T-helper 2 cell treated with Interferon-gamma antibody and Interleukin-4, amounts not matched to agents 100 ng/mL and 5 ng/mL, for 36 hours (primary cell): ENCODE measurements at regions not wholly inside any gene's neighbourhood (a gene's known extent, or its start where the extent isn't known, plus 50 kb on each side); places are given as distances from the start of the nearest gene placed in this dataset.

Experiments used
- intact Hi-C: fragments of 100-400 bp; cut with micrococcal nuclease; formaldehyde crosslinking; loops from one replicate; pipeline ENCODE4 v1.15.1; 2023

- intact Hi-C loops = no loop called here
Observed at GRCh38 chr12:69095765-69096477, 143.4 kb upstream of the CPSF6 start.

- intact Hi-C loops = no loop called here
Observed at GRCh38 chr12:69096669-69097335, 142.6 kb upstream of the CPSF6 start.

DNA sequence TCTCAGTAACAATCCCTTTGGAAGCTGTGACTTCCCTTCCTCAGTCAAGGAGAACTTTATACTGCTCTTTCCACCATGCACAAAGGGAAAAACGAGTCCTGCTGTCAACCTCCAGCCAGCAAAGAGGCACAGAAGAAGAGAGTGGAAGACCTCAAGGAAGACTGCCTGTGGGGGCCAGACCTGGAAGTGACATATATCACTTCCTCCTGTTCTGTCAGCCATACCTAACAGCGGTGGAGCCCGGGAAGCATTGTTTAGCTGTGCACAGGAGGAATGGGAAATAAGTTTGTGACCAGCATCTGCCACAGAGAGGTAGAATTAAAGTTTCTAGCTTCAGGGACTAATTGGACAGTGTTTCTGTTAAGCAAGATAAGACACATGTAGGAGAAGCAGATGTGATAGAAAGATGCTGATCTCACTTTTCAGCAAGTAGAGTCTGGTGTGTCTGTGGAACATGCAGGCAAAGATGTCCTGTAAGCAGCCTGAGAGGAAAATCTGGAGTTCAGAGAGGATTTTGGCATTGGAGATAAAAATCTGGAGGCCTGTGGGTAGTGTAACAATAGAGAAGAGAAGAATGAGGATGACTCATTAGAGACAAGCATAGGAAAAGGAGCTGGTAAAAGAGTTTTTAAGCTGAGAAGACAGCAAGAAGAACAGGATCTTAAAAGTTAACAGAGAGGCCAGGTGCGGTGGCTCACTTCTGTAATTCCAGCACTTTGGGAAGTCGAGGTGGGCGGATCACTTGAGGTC, 141.6 kb upstream of the CPSF6 start:
- intact Hi-C loops = no loop called here

- intact Hi-C loops = no loop called here
Observed at GRCh38 chr12:69099201-69099837, 140.1 kb upstream of the CPSF6 start.

GRCh38 chr12:69101505-69101904, 137.9 kb upstream of the CPSF6 start:
- intact Hi-C loops = no loop called here

GRCh38 chr12:69102856-69103255, 136.5 kb upstream of the CPSF6 start:
- intact Hi-C loops = no loop called here

DNA sequence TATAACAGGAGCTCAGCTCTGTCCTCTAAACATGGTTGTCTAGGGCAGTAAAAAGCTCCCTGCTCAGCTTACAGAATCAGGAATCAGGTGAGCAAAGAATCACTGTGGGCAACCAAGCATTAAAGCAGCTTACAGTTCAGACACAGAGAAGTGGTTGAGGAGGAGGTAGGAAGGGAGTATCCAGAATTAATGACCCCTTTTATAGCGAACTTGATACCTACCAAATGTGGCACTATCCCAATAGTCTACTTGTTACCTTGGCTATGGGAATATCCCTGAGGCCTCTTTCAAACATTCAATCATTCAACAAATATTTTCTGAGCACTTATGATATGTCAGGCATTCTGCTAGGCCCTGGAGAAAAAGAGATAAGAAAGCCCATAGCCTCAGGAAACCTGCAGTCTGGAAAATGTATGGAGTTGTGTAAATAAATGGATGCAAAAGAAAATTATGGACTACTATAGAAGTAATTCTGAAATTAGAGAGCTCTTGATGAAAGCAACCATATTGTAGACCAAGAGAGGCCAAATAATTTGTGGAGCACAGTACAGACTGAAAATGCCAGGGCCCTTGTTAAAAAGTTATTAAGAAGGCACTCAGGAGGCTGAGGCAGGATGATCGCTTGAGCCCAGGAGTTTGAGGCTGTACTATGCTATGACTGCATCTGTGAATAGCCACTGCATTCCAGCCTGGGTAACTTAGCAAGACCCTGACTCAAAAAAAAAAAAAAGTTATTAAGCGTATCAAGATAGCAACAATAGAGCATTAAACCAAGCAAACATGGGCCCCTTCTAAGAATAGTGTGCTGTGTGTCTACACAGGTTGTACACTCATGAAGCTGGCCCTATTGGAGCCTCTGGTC, 134.0 kb upstream of the CPSF6 start:
- intact Hi-C loops = no loop called here

DNA sequence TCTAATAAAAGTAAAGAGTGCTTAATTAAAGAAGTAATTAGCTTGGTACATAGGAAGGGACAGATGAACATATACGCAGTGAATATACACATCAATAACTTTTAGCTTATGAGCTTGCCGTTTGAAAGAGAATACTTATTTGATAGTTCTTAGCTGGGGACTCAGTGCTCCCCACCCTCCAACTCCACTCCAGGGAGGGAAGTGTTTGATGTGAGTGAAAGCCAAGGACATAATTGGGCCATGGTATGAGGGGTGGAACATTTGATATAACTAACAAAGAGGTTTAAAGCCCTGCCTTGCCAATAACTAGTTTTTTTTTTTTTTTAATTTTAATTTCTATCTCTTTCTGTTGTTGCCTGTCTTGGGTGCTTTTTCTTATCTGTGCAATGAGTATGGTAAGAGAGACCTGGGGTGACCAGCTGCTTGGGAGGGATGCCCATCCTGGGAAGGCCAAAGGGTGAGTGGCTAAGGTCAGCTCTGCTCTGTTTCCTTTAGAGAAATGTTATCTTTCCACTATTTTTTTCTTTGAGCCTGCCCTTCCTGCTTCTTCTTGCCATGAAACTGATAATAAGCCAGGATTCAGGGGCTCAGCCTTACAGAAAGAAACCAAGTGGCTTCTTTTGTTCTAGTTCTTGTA, 132.8 kb upstream of the CPSF6 start:
- intact Hi-C loops = no loop called here

DNA sequence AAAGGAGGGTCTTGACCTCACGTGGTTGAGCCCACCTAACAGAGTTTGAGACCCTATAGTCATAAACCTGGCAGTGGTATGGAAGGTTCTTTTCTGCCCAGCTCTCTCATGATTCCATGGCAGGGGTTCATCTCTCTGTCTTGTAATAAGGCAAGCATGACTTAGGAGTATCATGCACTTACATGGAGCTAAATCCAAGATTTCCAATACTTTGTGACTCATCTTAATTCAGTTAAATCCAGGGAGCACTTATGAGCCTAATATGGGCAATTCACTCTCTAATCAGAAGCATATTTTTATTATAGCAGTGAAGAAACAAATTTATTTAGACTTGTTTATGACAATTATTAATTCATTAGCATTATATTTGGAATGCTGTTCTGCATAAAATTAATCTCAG, 131.8 kb upstream of the CPSF6 start:
- intact Hi-C loops = no loop called here

- intact Hi-C loops = no loop called here
Observed at GRCh38 chr12:69108037-69108436, 131.3 kb upstream of the CPSF6 start.

DNA sequence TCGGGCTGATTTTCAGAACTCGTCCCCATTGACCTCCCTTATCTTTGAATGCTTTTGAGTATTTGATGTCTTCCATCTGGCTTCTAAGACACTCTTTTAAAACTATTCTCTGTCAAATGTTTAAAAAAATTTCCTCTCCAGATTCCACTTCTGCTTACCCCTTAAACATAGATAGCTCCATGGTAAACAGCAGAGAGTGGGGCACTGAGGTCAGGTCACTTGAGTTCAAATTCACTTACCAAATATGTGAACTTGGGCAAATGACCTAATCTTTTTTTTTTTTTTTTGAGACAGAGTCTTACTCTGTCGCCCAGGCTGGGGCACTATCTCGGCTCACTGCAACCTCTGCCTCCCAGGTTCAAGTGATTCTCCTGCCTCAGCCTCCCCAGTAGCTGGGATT, 126.8 kb upstream of the CPSF6 start:
- intact Hi-C loops = no loop called here

DNA sequence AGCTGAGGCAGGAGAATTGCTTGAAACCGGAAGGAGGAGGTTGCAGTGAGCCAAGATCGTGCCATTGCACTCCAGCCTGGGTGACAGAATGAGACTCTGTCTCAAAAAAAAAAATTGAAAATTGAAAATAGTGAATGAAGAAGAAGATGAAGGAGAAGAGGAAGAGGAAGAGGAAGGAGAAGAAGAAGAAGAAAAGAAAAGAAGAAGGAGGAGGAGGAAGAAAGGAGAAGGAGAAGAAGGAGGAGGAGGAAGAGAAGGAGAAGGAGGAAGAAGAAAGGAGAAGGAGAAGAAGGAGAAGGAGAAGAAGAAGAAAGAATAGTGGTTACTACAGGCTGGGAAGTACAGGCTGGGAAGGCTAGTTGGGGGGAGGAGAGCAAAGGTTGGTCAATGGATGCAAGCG, 124.3 kb upstream of the CPSF6 start:
- intact Hi-C loops = no loop called here

- intact Hi-C loops = no loop called here
Observed at GRCh38 chr12:69115951-69116350, 123.4 kb upstream of the CPSF6 start.

- intact Hi-C loops = no loop called here
Observed at GRCh38 chr12:69117566-69118266, 121.7 kb upstream of the CPSF6 start.

DNA sequence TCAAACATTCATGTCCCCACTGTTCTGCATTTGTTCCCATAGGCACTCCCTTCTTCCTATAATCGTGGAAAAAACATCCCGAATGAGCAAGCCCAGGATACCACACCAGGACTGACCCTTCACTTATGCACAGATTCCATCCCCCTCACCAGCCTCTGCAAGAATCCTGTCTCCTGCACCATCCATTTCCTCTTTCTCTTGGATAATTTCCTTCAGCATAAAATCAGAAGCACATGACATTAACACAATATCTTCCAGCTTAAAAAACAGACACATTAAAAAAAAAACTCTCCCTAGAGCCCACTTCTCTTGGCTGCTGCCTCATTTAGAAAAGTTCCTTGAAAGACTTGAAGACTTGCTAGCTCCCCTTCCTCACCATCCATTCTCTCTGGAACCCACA, 120.9 kb upstream of the CPSF6 start:
- intact Hi-C loops = no loop called here

GRCh38 chr12:69119770-69120169, 119.6 kb upstream of the CPSF6 start:
- intact Hi-C loops = no loop called here

- intact Hi-C loops = no loop called here
Observed at GRCh38 chr12:69120354-69120753, 119.0 kb upstream of the CPSF6 start.

DNA sequence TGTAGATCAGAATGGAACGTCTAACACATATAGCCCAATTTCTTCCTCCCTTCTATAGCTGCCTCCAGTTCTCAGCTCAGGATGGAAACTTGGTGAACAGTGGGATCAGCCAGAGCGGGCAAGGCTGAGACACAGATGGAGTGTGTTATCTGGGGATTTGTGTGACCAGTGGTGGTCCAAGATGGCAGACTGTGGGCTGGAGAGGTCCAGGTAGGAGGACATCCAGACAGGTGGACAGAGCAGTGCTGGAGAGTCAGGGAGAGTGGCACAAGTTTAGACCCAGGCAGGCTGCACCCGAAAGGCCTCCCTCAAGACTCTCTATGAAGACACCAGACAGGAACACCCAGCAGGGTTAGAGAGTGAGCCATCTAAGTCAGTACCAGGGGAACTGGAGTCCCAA, 116.1 kb upstream of the CPSF6 start:
- intact Hi-C loops = no loop called here

DNA sequence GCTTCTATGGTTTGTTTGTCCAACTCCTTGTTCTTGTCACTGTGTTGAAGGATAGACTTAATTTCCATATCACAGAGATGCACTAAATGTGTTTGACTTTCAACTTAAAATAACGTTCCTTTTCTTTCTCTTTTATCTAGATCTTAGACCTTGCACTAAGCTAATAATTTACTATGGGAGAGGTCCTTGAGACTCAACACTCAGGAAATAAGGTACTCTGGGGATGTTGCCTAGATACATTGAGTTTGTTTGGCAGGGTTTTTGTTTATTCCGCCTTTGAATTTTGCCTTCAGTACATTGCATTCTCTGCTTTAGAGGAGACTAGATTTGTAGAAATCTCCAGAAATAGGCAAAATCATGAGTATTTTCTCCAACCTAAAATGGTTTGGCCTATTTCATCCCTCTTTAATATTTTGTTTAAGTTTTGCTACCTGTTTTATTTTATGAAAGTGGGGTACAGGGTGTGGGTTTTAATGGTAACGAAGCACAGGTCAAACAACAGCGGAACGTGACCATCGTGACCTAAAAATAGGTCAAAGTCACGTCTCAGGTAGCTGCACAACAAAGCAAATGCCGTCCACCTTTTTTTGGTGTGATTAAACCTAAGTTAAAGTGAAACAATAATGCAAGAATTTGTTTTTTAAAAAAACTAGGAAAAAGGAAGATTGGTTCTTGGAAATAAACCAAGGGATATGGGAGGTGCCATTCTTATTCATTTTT, 115.3 kb upstream of the CPSF6 start:
- intact Hi-C loops = no loop called here
